ENCODE measurements at regions not wholly inside any gene's neighbourhood (a gene's known extent, or its start where the extent isn't known, plus 50 kb on each side); places are given as distances from the start of the nearest gene placed in this dataset.

- TF ChIP-seq, protein P1, sequence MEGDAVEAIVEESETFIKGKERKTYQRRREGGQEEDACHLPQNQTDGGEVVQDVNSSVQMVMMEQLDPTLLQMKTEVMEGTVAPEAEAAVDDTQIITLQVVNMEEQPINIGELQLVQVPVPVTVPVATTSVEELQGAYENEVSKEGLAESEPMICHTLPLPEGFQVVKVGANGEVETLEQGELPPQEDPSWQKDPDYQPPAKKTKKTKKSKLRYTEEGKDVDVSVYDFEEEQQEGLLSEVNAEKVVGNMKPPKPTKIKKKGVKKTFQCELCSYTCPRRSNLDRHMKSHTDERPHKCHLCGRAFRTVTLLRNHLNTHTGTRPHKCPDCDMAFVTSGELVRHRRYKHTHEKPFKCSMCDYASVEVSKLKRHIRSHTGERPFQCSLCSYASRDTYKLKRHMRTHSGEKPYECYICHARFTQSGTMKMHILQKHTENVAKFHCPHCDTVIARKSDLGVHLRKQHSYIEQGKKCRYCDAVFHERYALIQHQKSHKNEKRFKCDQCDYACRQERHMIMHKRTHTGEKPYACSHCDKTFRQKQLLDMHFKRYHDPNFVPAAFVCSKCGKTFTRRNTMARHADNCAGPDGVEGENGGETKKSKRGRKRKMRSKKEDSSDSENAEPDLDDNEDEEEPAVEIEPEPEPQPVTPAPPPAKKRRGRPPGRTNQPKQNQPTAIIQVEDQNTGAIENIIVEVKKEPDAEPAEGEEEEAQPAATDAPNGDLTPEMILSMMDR (IDR thresholded peaks at IDR 0.05), result no peak
- TF ChIP-seq EP300 (IDR thresholded peaks at IDR 0.05) (no peak), POLR2AphosphoS5 (IDR thresholded peaks at IDR 0.05) (no peak), POLR2A (IDR thresholded peaks at IDR 0.05) (no peak)
Observed at GRCh38 chr5:155389498-155389897, 375.9 kb downstream of the KIF4B start.
